Adrenal gland (tissue), 9 donors: ENCODE measurements at regions not wholly inside any gene's neighbourhood (a gene's known extent, or its start where the extent isn't known, plus 50 kb on each side); places are given as distances from the start of the nearest gene placed in this dataset.

Experiments
- DNase-seq, 7 donors: peaks; one replicate each; pipeline ENCODE4 v3.0.0-alpha.2; 2019 to 2020
- H3K27ac ChIP-seq, 5 donors: fragments of 200-600 bp; sonication (generic) in 4 of 5; 1 replicate in 3 of 5; 2 replicates in 2 of 5; pipeline versions ENCODE4 v1.5.1 to v1.8.0; 2016 to 2020; ENCODE audit warnings: mild to moderate bottlenecking in 1 of 5
- H3K27me3 ChIP-seq: fragments of 200-600 bp; 2 replicates; pipeline ENCODE4 v1.8.0; 2021
- H3K36me3 ChIP-seq, 2 donors: fragments of 200-600 bp; replicated peaks in 1 of 2; 1 replicate in 1 of 2; 2 replicates in 1 of 2; pipeline versions ENCODE4 v1.5.1 to v1.8.0; 2018 to 2022
- H3K4me1 ChIP-seq, 2 donors: fragments of 200-600 bp; replicated peaks in 1 of 2; 1 replicate in 1 of 2; 2 replicates in 1 of 2; pipeline versions ENCODE4 v1.5.1 to v1.8.0; 2018 to 2021
- H3K4me3 ChIP-seq, 4 donors: fragments of 200-600 bp; sonication (generic) in 3 of 4; one replicate each; pipeline ENCODE4 v1.5.1; 2016 to 2018
- H3K9me3 ChIP-seq, 3 donors: fragments of 200-600 bp; sonication (generic) in 1 of 3; replicated peaks in 1 of 3; 1 replicate in 2 of 3; 2 replicates in 1 of 3; pipeline versions ENCODE4 v1.5.1 to v1.8.0; 2016 to 2021
- POLR2A ChIP-seq, 2 donors: fragments of 450-650 bp; IDR thresholded peaks; one replicate each; pipeline ENCODE4 v1.6.1; 2017; ENCODE audit warnings: antibody characterized with exemption in 2 of 2, mild to moderate bottlenecking in 2 of 2, moderate library complexity in 1 of 2
- WGBS, 4 donors: extraction: QIAGEN DNeasy Blood & Tissue Kit in 2 of 4; methylation state at CpG; one replicate each; pipeline versions ENCODE4 v1.1.5 to v1.1.7; 2013 to 2017; 5-methylcytosine and 5-hydroxymethylcytosine counted together
- intact Hi-C, 2 donors: fragments of 100-400 bp; cut with DNase I; formaldehyde crosslinking; loops; one replicate each; pipeline versions ENCODE4 v1.14.1 to v1.15.0; 2022 to 2023
- TF ChIP-seq, protein P1 (sequence below), 6 experiments: fragments of 450-650 bp in 4 of 6; fragments of 200-600 bp in 2 of 6; sonication (generic) in 1 of 6; IDR thresholded peaks; 1 replicate in 5 of 6; 2 replicates in 1 of 6; pipeline versions ENCODE4 v1.5.1 to v1.8.0; 2016 to 2021; ENCODE audit warnings: antibody characterized with exemption in 6 of 6, mild to moderate bottlenecking in 2 of 6, moderate library complexity in 1 of 6
- donor health status: healthy with polysubstance abuse.
- donor health status: Bipolar disorder and iron deficiency.
- donor health status: DM: yes; HTN: yes; CAD: no.
- donor health status: DM: no; HTN: no; CAD: no.
- donor health status: DM: no; HTN: no; CAD: no.

DNA sequence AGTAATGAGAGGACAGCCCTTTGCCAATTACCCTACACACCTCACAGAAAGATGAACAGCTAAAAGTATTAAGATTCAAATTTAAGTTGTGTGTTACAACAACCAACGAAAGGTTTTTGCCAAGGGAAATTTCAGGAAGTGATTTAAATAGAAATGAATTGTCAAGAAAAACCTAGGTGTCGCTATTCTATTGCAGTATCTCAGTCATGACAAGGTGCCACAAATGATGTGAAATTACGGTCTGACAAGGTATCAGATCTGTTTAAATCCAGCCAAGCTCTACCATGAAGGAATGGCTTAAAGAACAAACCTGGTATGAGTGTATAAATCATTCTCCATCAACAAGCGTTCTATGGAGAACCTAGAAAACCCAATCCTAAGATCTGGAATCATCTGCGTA lies 189.7 kb downstream of the ATPSCKMT start:
- H3K4me1 ChIP-seq = no peaks in the 10 kb centered on the region
- no peaks in the 10 kb centered on the region for H3K27me3 ChIP-seq
- no peak overlapping the region for H3K27ac ChIP-seq
- intact Hi-C loops = no loop called here
- no peak overlapping the region for H3K4me3 ChIP-seq
- TF ChIP-seq, protein P1, sequence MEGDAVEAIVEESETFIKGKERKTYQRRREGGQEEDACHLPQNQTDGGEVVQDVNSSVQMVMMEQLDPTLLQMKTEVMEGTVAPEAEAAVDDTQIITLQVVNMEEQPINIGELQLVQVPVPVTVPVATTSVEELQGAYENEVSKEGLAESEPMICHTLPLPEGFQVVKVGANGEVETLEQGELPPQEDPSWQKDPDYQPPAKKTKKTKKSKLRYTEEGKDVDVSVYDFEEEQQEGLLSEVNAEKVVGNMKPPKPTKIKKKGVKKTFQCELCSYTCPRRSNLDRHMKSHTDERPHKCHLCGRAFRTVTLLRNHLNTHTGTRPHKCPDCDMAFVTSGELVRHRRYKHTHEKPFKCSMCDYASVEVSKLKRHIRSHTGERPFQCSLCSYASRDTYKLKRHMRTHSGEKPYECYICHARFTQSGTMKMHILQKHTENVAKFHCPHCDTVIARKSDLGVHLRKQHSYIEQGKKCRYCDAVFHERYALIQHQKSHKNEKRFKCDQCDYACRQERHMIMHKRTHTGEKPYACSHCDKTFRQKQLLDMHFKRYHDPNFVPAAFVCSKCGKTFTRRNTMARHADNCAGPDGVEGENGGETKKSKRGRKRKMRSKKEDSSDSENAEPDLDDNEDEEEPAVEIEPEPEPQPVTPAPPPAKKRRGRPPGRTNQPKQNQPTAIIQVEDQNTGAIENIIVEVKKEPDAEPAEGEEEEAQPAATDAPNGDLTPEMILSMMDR (IDR thresholded peaks at IDR 0.05) = no peak
- no peak for TF ChIP-seq POLR2A (IDR thresholded peaks at IDR 0.05)
- no peaks in the 10 kb centered on the region for H3K9me3 ChIP-seq
- no peak for DNase-seq
- 82 to 89% (median 86%) methylated on average over 5 of the region's 5 CpGs for whole genome bisulfite sequencing, 4 donors
- H3K36me3 ChIP-seq = no peaks in the 10 kb centered on the region

DNA sequence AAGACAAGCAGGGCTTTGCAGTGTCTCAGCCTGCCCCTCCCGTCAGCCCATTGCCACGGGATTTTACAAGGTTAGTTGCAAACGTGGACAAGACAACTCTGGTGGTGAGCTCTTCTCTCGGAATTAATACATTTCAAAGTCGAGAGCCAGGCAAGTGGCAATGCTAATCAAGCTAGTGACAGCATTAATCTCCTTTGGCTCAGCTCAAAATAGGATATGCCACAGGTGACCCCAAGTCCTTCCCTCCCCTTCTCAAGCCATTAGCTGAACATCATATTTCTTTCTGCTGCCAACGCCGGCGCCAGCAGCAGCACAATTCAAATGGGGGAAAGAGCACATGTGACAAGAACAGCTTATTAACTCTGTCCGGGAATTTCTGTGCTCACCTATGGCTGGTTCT lies 190.1 kb downstream of the ATPSCKMT start:
- Histone ChIP-seq H3K9me3 (no peaks in the 10 kb centered on the region), H3K27me3 (no peaks in the 10 kb centered on the region), H3K4me3 (no peak overlapping the region), H3K36me3 (no peaks in the 10 kb centered on the region), H3K4me1 (no peaks in the 10 kb centered on the region), H3K27ac (no peak overlapping the region)
- 42 to 65% (median 56%) methylated on average over 9 of the region's 9 CpGs for WGBS, 4 donors
- TF ChIP-seq POLR2A (IDR thresholded peaks at IDR 0.05) = no peak
- TF ChIP-seq, protein P1 (IDR thresholded peaks at IDR 0.05) = no peak
- intact Hi-C loops = no loop called here
- DNase-seq = no peak

DNA sequence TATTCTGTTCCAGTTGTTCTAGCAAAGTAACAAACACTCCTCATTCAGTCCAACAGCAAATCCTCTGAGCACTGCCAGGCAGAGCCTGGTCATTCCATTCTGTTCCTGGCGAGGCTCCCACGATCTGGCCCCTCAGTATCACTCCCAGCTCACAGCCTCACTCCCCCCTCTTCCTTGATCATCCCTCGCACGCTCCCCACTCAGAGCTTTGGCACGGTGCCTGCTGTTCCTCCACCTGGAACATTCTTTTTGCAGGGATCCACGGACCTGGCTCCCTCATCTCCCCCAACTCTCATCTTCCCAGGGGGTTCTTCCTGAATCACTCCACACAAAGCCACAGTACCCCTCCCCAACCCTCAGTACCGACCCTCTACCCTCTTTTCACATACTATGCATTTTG lies 192.3 kb downstream of the ATPSCKMT start:
- Histone ChIP-seq H3K4me3 (no peak overlapping the region), H3K27ac (no peak overlapping the region), H3K27me3 (no peaks in the 10 kb centered on the region), H3K36me3 (no peaks in the 10 kb centered on the region), H3K9me3 (peaks cover 0 to 2% (median 0%) of the 10 kb centered on the region in 3 donors), H3K4me1 (no peaks in the 10 kb centered on the region)
- TF ChIP-seq, protein P1 (IDR thresholded peaks at IDR 0.05) = no peak
- TF ChIP-seq POLR2A (IDR thresholded peaks at IDR 0.05) = no peak
- intact Hi-C loops = no loop called here
- 65 to 77% (median 71%) methylated on average over 7 of the region's 7 CpGs for WGBS, 4 donors
- no peak for DNase-seq

DNA sequence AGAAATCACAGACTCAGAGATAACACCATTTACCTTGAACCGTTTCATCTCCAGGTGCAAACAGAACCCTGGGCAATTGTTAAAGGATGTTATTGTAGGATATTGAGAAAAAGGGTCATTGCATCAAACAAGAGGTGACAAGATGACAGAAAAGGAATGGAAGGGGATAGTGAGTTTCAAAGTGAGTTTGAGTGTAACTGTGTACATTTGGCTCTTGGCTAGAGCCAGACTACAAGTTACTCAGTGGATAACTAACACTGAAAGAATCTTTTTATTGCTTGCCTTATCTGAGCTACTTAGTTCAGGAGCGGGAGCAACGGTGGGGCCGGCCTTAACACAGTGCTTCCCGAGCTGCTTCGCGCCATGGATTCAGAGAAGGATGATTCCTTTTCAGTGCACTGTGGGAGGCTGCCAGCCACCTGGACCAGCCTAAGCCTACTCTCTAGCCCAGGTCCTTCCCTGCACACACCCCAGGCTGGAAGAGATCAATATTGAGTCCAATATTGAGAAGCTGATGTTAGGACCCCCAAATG lies 193.4 kb downstream of the ATPSCKMT start:
- no peaks in the 10 kb centered on the region for H3K4me1 ChIP-seq
- no peak overlapping the region for H3K4me3 ChIP-seq
- H3K36me3 ChIP-seq = no peaks in the 10 kb centered on the region
- TF ChIP-seq, protein P1 (IDR thresholded peaks at IDR 0.05) = no peak
- TF ChIP-seq POLR2A (IDR thresholded peaks at IDR 0.05) = no peak
- intact Hi-C loops = no loop called here
- WGBS, 4 donors = 63 to 85% (median 71%) methylated on average over 7 of the region's 7 CpGs
- H3K27ac ChIP-seq = no peak overlapping the region
- no peaks in the 10 kb centered on the region for H3K27me3 ChIP-seq
- no peak for DNase-seq
- H3K9me3 ChIP-seq = peaks cover 0 to 9% (median 0%) of the 10 kb centered on the region in 3 donors
